OCI-LY1 (cell line): ENCODE measurements at regions not wholly inside any gene's neighbourhood (a gene's known extent, or its start where the extent isn't known, plus 50 kb on each side); places are given as distances from the start of the nearest gene placed in this dataset.
A peak's percentile ranks its signal among the peaks of the same experiment; 100 is the strongest.

Source experiments
- H2AFZ ChIP-seq: fragments of 200-600 bp; sonication (generic), shearing (Covaris generic); 2 replicates; pipeline ENCODE4 v1.6.0; 2014; ENCODE audit warnings: antibody characterized with exemption, mild to moderate bottlenecking, low read length
- H3F3A ChIP-seq: fragments of 200-600 bp; sonication (generic), shearing (Covaris generic); 2 replicates; pipeline ENCODE4 v1.6.0; 2014; ENCODE audit warnings: mild to moderate bottlenecking, antibody characterized with exemption, low read length, moderate library complexity; ENCODE audit not compliant: insufficient read depth
- H3K27ac ChIP-seq: fragments of 200-600 bp; sonication (generic); 2 replicates; pipeline ENCODE4 v1.5.1; 2014; ENCODE audit warnings: low read length, mixed run types, mild to moderate bottlenecking, low read depth; ENCODE audit not compliant: poor library complexity, severe bottlenecking
- H3K27me3 ChIP-seq: fragments of 200-600 bp; sonication (generic); 2 replicates; pipeline ENCODE4 v1.6.0; 2014; ENCODE audit warnings: antibody characterized with exemption, mild to moderate bottlenecking, low read length, moderate library complexity; ENCODE audit not compliant: insufficient read depth
- H3K36me3 ChIP-seq: fragments of 200-600 bp; sonication (generic); 2 replicates; pipeline ENCODE4 v1.6.1; 2014; ENCODE audit warnings: mild to moderate bottlenecking, antibody characterized with exemption, low read length, moderate library complexity, mixed read lengths; ENCODE audit not compliant: insufficient read depth
- H3K4me1 ChIP-seq: fragments of 200-600 bp; sonication (generic); 2 replicates; pipeline ENCODE4 v1.5.1; 2014; ENCODE audit warnings: mild to moderate bottlenecking, low read length, moderate library complexity; ENCODE audit not compliant: insufficient read depth, severe bottlenecking
- H3K4me2 ChIP-seq: fragments of 200-600 bp; sonication (generic), shearing (Covaris generic); 2 replicates; pipeline ENCODE4 v1.6.1; 2014; ENCODE audit warnings: low read length
- H3K4me3 ChIP-seq: fragments of 200-600 bp; sonication (generic); 2 replicates; pipeline ENCODE4 v1.5.1; 2014; ENCODE audit warnings: low read length, low read depth, mild to moderate bottlenecking, mixed read lengths; ENCODE audit not compliant: poor library complexity, severe bottlenecking
- H3K79me2 ChIP-seq: fragments of 200-600 bp; shearing (Covaris generic); 2 replicates; pipeline ENCODE4 v1.6.1; 2016; ENCODE audit warnings: mixed run types, low read length, mixed read lengths; ENCODE audit not compliant: insufficient read depth
- H3K9ac ChIP-seq: fragments of 200-600 bp; sonication (generic), shearing (Covaris generic); 2 replicates; pipeline ENCODE4 v1.6.1; 2014; ENCODE audit warnings: mild to moderate bottlenecking, low read length, mixed read lengths
- H3K9me2 ChIP-seq: fragments of 200-600 bp; sonication (generic), shearing (Covaris generic); 2 replicates; pipeline ENCODE4 v1.6.1; 2014; ENCODE audit warnings: low read depth, mild to moderate bottlenecking, low read length, mixed read lengths
- H3K9me3 ChIP-seq: fragments of 200-600 bp; shearing (Covaris generic); 2 replicates; pipeline ENCODE4 v1.6.1; 2014; ENCODE audit warnings: low read length, mixed read lengths
- H4K20me1 ChIP-seq: fragments of 200-600 bp; sonication (generic), shearing (Covaris generic); 2 replicates; pipeline ENCODE4 v1.6.0; 2016; ENCODE audit warnings: mild to moderate bottlenecking, low read length; ENCODE audit not compliant: insufficient read depth
- CTCF ChIP-seq: fragments of 200-600 bp; sonication (generic), shearing (Covaris generic); IDR thresholded peaks from 2 replicates; pipeline ENCODE4 v1.5.1; 2017; ENCODE audit warnings: mild to moderate bottlenecking, antibody characterized with exemption, low read length, moderate library complexity, mixed read lengths
- EZH2 ChIP-seq: fragments of 200-600 bp; sonication (generic), shearing (Covaris generic); IDR thresholded peaks from 2 replicates; pipeline ENCODE4 v1.8.0; 2017; ENCODE audit warnings: borderline replicate concordance, mixed run types, mild to moderate bottlenecking, antibody characterized with exemption, low read length, moderate library complexity, mixed read lengths

DNA sequence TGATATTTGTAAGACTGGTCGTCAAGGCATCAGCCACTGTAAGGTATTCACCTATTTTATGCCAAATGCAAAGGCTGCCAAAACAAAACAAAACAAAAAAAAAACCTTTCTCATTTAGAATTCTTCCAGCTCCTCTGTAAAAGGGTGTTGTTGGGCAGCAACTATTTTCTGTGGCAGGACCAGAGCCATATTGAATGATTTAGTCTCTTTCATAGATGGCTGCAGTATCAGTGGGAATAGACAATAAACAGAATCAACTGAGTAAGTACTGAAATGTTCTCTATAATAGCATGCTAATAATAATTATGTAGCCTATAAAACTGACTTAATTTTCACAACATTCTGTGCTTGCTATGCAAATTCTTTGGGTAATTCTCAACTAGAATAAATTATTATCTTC lies 389.7 kb upstream of the PABPC4L start:
- H3K9ac ChIP-seq, result no peak overlapping the region
- H3K36me3 ChIP-seq, result no peaks in the 10 kb centered on the region
- no peaks in the 10 kb centered on the region for H3K9me3 ChIP-seq
- H3K79me2 ChIP-seq, result no peaks in the 10 kb centered on the region
- no peak overlapping the region for H3K4me2 ChIP-seq
- TF ChIP-seq CTCF (no peak), EZH2 (no peak)
- H2AFZ ChIP-seq, result no peak overlapping the region
- H3F3A ChIP-seq, result no peaks in the 10 kb centered on the region
- no peaks in the 10 kb centered on the region for H3K9me2 ChIP-seq
- no peaks in the 10 kb centered on the region for H3K27me3 ChIP-seq
- no peaks in the 10 kb centered on the region for H4K20me1 ChIP-seq
- H3K4me3 ChIP-seq, result no peak overlapping the region
- no peak overlapping the region for H3K27ac ChIP-seq
- no peaks in the 10 kb centered on the region for H3K4me1 ChIP-seq

- Histone ChIP-seq H3K27ac (no peak overlapping the region), H3K4me2 (no peak overlapping the region), H3K79me2 (no peaks in the 10 kb centered on the region), H2AFZ (peak overlapping the region; percentile 56; the same call in 1 of the 2 replicates), H4K20me1 (no peaks in the 10 kb centered on the region), H3K9ac (no peak overlapping the region), H3F3A (no peaks in the 10 kb centered on the region), H3K9me3 (0 out of 2 replicates have a peak, but pooled peaks cover 2% of the 10 kb centered on the region), H3K36me3 (no peaks in the 10 kb centered on the region), H3K4me1 (no peaks in the 10 kb centered on the region), H3K27me3 (no peaks in the 10 kb centered on the region), H3K9me2 (no peaks in the 10 kb centered on the region), H3K4me3 (no peak overlapping the region)
- TF ChIP-seq CTCF, result no peak
- no peak for TF ChIP-seq EZH2
These were observed 384.4 kb upstream of the PABPC4L start for GRCh38 chr4:134585972-134586371.

DNA sequence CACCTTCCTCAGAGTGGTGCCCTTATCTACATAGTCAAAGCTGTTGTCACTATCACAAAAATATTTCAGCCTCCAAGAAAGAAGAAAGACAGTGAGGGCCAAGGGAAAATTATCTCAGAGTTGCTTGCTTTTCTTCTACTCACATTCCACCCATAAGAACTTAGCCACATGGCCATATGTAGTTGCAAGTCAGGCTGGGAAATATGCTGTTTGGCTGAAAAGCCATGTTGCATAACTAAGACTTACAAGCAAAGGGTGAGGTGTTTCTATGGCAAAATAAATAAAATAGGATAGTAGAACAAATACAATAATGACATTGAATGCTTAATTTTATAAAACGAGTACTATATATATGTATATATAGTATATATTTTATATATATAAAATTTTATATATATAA lies 365.9 kb upstream of the PABPC4L start:
- H3K4me2 ChIP-seq, result no peak overlapping the region
- H3K9ac ChIP-seq, result no peak overlapping the region
- no peak overlapping the region for H3K4me3 ChIP-seq
- no peaks in the 10 kb centered on the region for H3K79me2 ChIP-seq
- no peaks in the 10 kb centered on the region for H3K9me2 ChIP-seq
- TF ChIP-seq CTCF (no peak), EZH2 (no peak)
- no peaks in the 10 kb centered on the region for H3K9me3 ChIP-seq
- H3K4me1 ChIP-seq, result no peaks in the 10 kb centered on the region
- no peaks in the 10 kb centered on the region for H3K27me3 ChIP-seq
- H3K27ac ChIP-seq, result no peak overlapping the region
- H3K36me3 ChIP-seq, result no peaks in the 10 kb centered on the region
- H2AFZ ChIP-seq, result no peak overlapping the region
- H3F3A ChIP-seq, result no peaks in the 10 kb centered on the region
- H4K20me1 ChIP-seq, result no peaks in the 10 kb centered on the region
